H1 (cell line): ENCODE measurements at regions not wholly inside any gene's neighbourhood (a gene's known extent, or its start where the extent isn't known, plus 50 kb on each side); places are given as distances from the start of the nearest gene placed in this dataset.

Source experiments
- CTCF ChIA-PET: fragments of 300-600 bp; sonication (Branson Sonifier 250); formaldehyde crosslinking; loops from one replicate; lab custom pipeline; 2021; ENCODE audit not compliant: partially characterized antibody; lab: Charles Lee
- POLR2A ChIA-PET: fragments of 300-600 bp; sonication (Branson Sonifier 250); formaldehyde crosslinking; loops from one replicate; lab custom pipeline; 2021; ENCODE audit warnings: inconsistent platforms; ENCODE audit not compliant: partially characterized antibody; lab: Charles Lee
- DNase-seq, 2 experiments: peaks; one replicate each; pipeline versions ENCODE4 v3.0.0 to v3.0.0-alpha.2; 2010 to 2022; ENCODE audit warnings: low spot score in 2 of 2, low read depth in 1 of 2, mixed read lengths in 1 of 2
- FAIRE-seq: peaks from 2 replicates; lab custom pipeline; 2011; peaks lifted over from hg19 to GRCh38; lab: Jason Lieb, UNC
- H2AFZ ChIP-seq: 2 replicates; pipeline ENCODE4 v1.8.1; 2012; ENCODE audit warnings: low read length, inconsistent platforms
- H2AK5ac ChIP-seq: 2 replicates; pipeline ENCODE4 v1.6.1; 2013; ENCODE audit warnings: low read depth, low read length
- H2BK120ac ChIP-seq: replicated peaks from 2 replicates; pipeline ENCODE3; 2013; ENCODE audit warnings: low read depth, low read length, inconsistent platforms
- H2BK12ac ChIP-seq: 2 replicates; pipeline ENCODE4 v1.6.1; 2013; ENCODE audit warnings: low read depth, low read length
- H2BK15ac ChIP-seq: 2 replicates; pipeline ENCODE4 v1.6.1; 2013; ENCODE audit warnings: low read length
- H2BK20ac ChIP-seq: 2 replicates; pipeline ENCODE4 v1.6.1; 2013; ENCODE audit warnings: low read length
- H2BK5ac ChIP-seq: 2 replicates; pipeline ENCODE4 v1.6.1; 2013; ENCODE audit warnings: low read depth, low read length
- H3K14ac ChIP-seq: 2 replicates; pipeline ENCODE4 v1.6.1; 2013; ENCODE audit warnings: inconsistent platforms; ENCODE audit not compliant: insufficient read length
- H3K18ac ChIP-seq: 2 replicates; pipeline ENCODE4 v1.6.1; 2013; ENCODE audit warnings: low read length; ENCODE audit errors: extremely low read depth
- H3K23ac ChIP-seq: 2 replicates; pipeline ENCODE4 v1.6.1; 2013; ENCODE audit warnings: inconsistent platforms; ENCODE audit not compliant: insufficient read length
- H3K23me2 ChIP-seq: 2 replicates; pipeline ENCODE4 v1.6.1; 2013; ENCODE audit warnings: low read depth, low read length
- H3K27ac ChIP-seq: 2 replicates; pipeline ENCODE4 v1.6.1; 2011; ENCODE audit warnings: low read depth, low read length, inconsistent platforms
- H3K27me3 ChIP-seq, 4 experiments: replicated peaks in 1 of 4; 1 replicate in 1 of 4; 2 replicates in 3 of 4; pipeline versions ENCODE4 v1.6.1 to v1.8.1; 2011 to 2013; ENCODE audit warnings: low read length in 3 of 4, mild to moderate bottlenecking in 3 of 4, inconsistent platforms in 2 of 4, mixed read lengths in 2 of 4, moderate library complexity in 1 of 4; ENCODE audit not compliant: control insufficient read depth in 3 of 4, insufficient read depth in 3 of 4; ENCODE audit errors: extremely low read depth in 1 of 4
- H3K36me3 ChIP-seq, 4 experiments: 2 replicates each; pipeline versions ENCODE4 v1.6.1 to v1.8.1; 2011 to 2013; ENCODE audit warnings: mild to moderate bottlenecking in 4 of 4, low read length in 3 of 4, moderate library complexity in 2 of 4, control low read depth in 1 of 4, inconsistent platforms in 1 of 4; ENCODE audit not compliant: insufficient read depth in 4 of 4, control insufficient read depth in 2 of 4
- H3K4ac ChIP-seq: replicated peaks from 2 replicates; pipeline ENCODE3; 2013; ENCODE audit warnings: low read length, low read depth, mixed read lengths, inconsistent platforms; ENCODE audit not compliant: insufficient read length
- H3K4me1 ChIP-seq, 4 experiments: replicated peaks in 1 of 4; 1 replicate in 1 of 4; 2 replicates in 3 of 4; pipeline versions ENCODE4 v1.6.1 to v1.8.1; 2011 to 2013; ENCODE audit warnings: low read length in 3 of 4, inconsistent platforms in 2 of 4, mixed read lengths in 1 of 4; ENCODE audit not compliant: insufficient read depth in 4 of 4, control insufficient read depth in 3 of 4
- H3K4me2 ChIP-seq, 2 experiments: 2 replicates each; pipeline versions ENCODE4 v1.6.1 to v1.8.1; 2011 to 2013; ENCODE audit warnings: low read depth in 2 of 2, low read length in 2 of 2, control low read depth in 1 of 2, inconsistent platforms in 1 of 2, mild to moderate bottlenecking in 1 of 2; ENCODE audit not compliant: insufficient read depth in 1 of 2
- H3K4me3 ChIP-seq, 4 experiments: fragments of 200-600, 300-600 bp in 1 of 4; sonication (generic), shearing (Covaris generic), sonication (Bioruptor Twin) in 1 of 4; 2 replicates each; pipeline versions ENCODE4 v1.5.1 to v1.8.1; 2011 to 2016; ENCODE audit warnings: low read length in 4 of 4, low read depth in 3 of 4, control low read depth in 2 of 4, inconsistent platforms in 2 of 4, mild to moderate bottlenecking in 2 of 4, mixed read lengths in 1 of 4, moderate library complexity in 1 of 4; ENCODE audit not compliant: insufficient read depth in 2 of 4; ENCODE audit errors: extremely low read depth in 1 of 4
- H3K56ac ChIP-seq: replicated peaks from 2 replicates; pipeline ENCODE3; 2013; ENCODE audit warnings: low read depth, mild to moderate bottlenecking, mixed read lengths, low read length, inconsistent platforms; ENCODE audit not compliant: insufficient read length
- H3K79me1 ChIP-seq: 2 replicates; pipeline ENCODE4 v1.6.1; 2013; ENCODE audit warnings: low read depth, low read length, control low read depth
- H3K79me2 ChIP-seq, 2 experiments: 2 replicates each; pipeline versions ENCODE4 v1.6.1 to v1.8.1; 2012 to 2013; ENCODE audit warnings: low read length in 2 of 2, mild to moderate bottlenecking in 2 of 2, inconsistent platforms in 1 of 2; ENCODE audit not compliant: insufficient read depth in 2 of 2, control insufficient read depth in 1 of 2
- H3K9ac ChIP-seq, 4 experiments: replicated peaks in 1 of 4; 1 replicate in 1 of 4; 2 replicates in 3 of 4; pipeline versions ENCODE4 v1.6.1 to v1.8.1; 2011 to 2013; ENCODE audit warnings: low read depth in 3 of 4, low read length in 3 of 4, control low read depth in 2 of 4, mild to moderate bottlenecking in 2 of 4, moderate library complexity in 2 of 4, inconsistent platforms in 1 of 4; ENCODE audit errors: extremely low read depth in 1 of 4
- H3K9me3 ChIP-seq, 2 experiments: 2 replicates each; pipeline versions ENCODE4 v1.6.1 to v1.8.1; 2012 to 2013; ENCODE audit warnings: mild to moderate bottlenecking in 2 of 2, moderate library complexity in 2 of 2, control low read depth in 1 of 2, inconsistent platforms in 1 of 2, low read depth in 1 of 2, low read length in 1 of 2, mixed read lengths in 1 of 2; ENCODE audit not compliant: insufficient read depth in 2 of 2
- H4K20me1 ChIP-seq, 2 experiments: replicated peaks in 1 of 2; 2 replicates each; pipeline versions ENCODE3 to v1.8.1; 2011 to 2013; ENCODE audit warnings: inconsistent platforms in 2 of 2, low read length in 2 of 2, mild to moderate bottlenecking in 1 of 2; ENCODE audit not compliant: insufficient read depth in 2 of 2, control insufficient read depth in 1 of 2
- H4K5ac ChIP-seq: 2 replicates; pipeline ENCODE4 v1.6.1; 2013; ENCODE audit warnings: low read length, low read depth, mixed read lengths, inconsistent platforms; ENCODE audit not compliant: insufficient read length
- H4K8ac ChIP-seq: 2 replicates; pipeline ENCODE4 v1.8.0; 2013; ENCODE audit warnings: mild to moderate bottlenecking, moderate library complexity, low read length, inconsistent platforms; ENCODE audit not compliant: insufficient read depth; ENCODE audit errors: extremely low read depth
- H4K91ac ChIP-seq: replicated peaks from 2 replicates; pipeline ENCODE3; 2013; ENCODE audit warnings: low read length, mixed read lengths, inconsistent platforms; ENCODE audit not compliant: insufficient read length
- CHD2 ChIP-seq: IDR thresholded peaks from 2 replicates; pipeline ENCODE4 v1.6.1; 2012; ENCODE audit warnings: low read length, improper control_type of control experiment
- CTCF ChIP-seq, 3 experiments: IDR thresholded peaks; 1 replicate in 2 of 3; 2 replicates in 1 of 3; pipeline versions ENCODE4 v1.5.1 to v1.6.1; 2011; ENCODE audit warnings: low read length in 3 of 3, mild to moderate bottlenecking in 3 of 3, inconsistent platforms in 2 of 3, low read depth in 1 of 3, moderate library complexity in 1 of 3; ENCODE audit not compliant: insufficient read depth in 1 of 3; ENCODE audit errors: control extremely low read depth in 1 of 3
- EZH2 ChIP-seq: fragments of 200-600 bp; sonication (generic); IDR thresholded peaks from 2 replicates; pipeline ENCODE4 v1.7.1; 2012; ENCODE audit warnings: low read depth, mild to moderate bottlenecking, moderate library complexity, low read length, inconsistent platforms; ENCODE audit not compliant: severe bottlenecking
- GABPA ChIP-seq: IDR thresholded peaks from 2 replicates; pipeline ENCODE4 v1.6.1; 2011; ENCODE audit warnings: mild to moderate bottlenecking, low read length, moderate library complexity, borderline replicate concordance; ENCODE audit not compliant: insufficient read depth
- GTF2F1 ChIP-seq: IDR thresholded peaks from 2 replicates; pipeline ENCODE4 v1.6.1; 2012; ENCODE audit warnings: low read depth, low read length, improper control_type of control experiment, borderline replicate concordance
- MAFK ChIP-seq: IDR thresholded peaks from 2 replicates; pipeline ENCODE4 v1.6.1; 2012; ENCODE audit warnings: low read depth, mild to moderate bottlenecking, improper control_type of control experiment, low read length
- POU5F1 ChIP-seq: IDR thresholded peaks from 2 replicates; pipeline ENCODE4 v1.6.1; 2011; ENCODE audit warnings: low read depth, mild to moderate bottlenecking, low read length, moderate library complexity
- RAD21 ChIP-seq, 2 experiments: IDR thresholded peaks in 1 of 2; conservative IDR thresholded peaks in 1 of 2; 2 replicates each; pipeline ENCODE4 v1.6.1; 2011; ENCODE audit warnings: low read depth in 2 of 2, low read length in 2 of 2, improper control_type of control experiment in 1 of 2, inconsistent platforms in 1 of 2, mild to moderate bottlenecking in 1 of 2, moderate library complexity in 1 of 2
- RBBP5 ChIP-seq: IDR thresholded peaks from 2 replicates; pipeline ENCODE4 v1.7.1; 2012; ENCODE audit warnings: low read depth, mild to moderate bottlenecking, inconsistent platforms, low read length, moderate library complexity, borderline replicate concordance
- SP2 ChIP-seq: IDR thresholded peaks from 2 replicates; pipeline ENCODE4 v1.6.1; 2012; ENCODE audit warnings: mild to moderate bottlenecking, low read length, inconsistent platforms
- SP4 ChIP-seq: IDR thresholded peaks from 2 replicates; pipeline ENCODE4 v1.6.1; 2012; ENCODE audit warnings: low read length, inconsistent platforms
- TAF7 ChIP-seq: optimal IDR thresholded peaks from 2 replicates; pipeline ENCODE3; 2011; ENCODE audit warnings: low read depth, mild to moderate bottlenecking, inconsistent platforms, low read length, moderate library complexity, borderline replicate concordance
- TEAD4 ChIP-seq: IDR thresholded peaks from 2 replicates; pipeline ENCODE4 v1.6.1; 2012; ENCODE audit warnings: low read depth, low read length, inconsistent platforms, mixed read lengths
- WGBS, 2 experiments: shearing (Covaris generic) in 1 of 2; methylation state at CpG; one replicate each; pipeline versions ENCODE4 v1.1.6 to v1.1.7; 2013 to 2015; ENCODE audit warnings: low lambda C conversion rate in 2 of 2, mixed read lengths in 2 of 2, inconsistent platforms in 1 of 2, low coverage in 1 of 2, missing lambda C conversion rate in 1 of 2; ENCODE audit not compliant: insufficient replicate concordance in 2 of 2, insufficient coverage in 1 of 2, insufficient read length in 1 of 2; ENCODE audit errors: extremely low coverage in 1 of 2, missing lambda C conversion rate in 1 of 2; 5-methylcytosine and 5-hydroxymethylcytosine counted together

GRCh38 chr11:25775603-25776002 is 556.3 kb upstream of the ANO3 start:
- no peak overlapping the region for H4K5ac ChIP-seq
- H3K79me2 ChIP-seq: no peaks in the 10 kb centered on the region
- no peak overlapping the region for H2BK15ac ChIP-seq
- no peaks in the 10 kb centered on the region for H3K36me3 ChIP-seq
- no peak for FAIRE-seq
- no peaks in the 10 kb centered on the region for H3K79me1 ChIP-seq
- no peak overlapping the region for H2AFZ ChIP-seq
- CTCF ChIA-PET: no interaction called here
- no peak overlapping the region for H3K18ac ChIP-seq
- no peak overlapping the region for H3K4ac ChIP-seq
- no peak overlapping the region for H3K9ac ChIP-seq
- H4K91ac ChIP-seq: no peak overlapping the region
- H4K20me1 ChIP-seq: no peaks in the 10 kb centered on the region
- H2BK120ac ChIP-seq: no peak overlapping the region
- H3K4me1 ChIP-seq: no peaks in the 10 kb centered on the region
- WGBS, 2 experiments: 89% methylated on average over 1 of the region's 1 CpG; no CpG with 5 or more reads in 1 of the 2 experiments
- no peaks in the 10 kb centered on the region for H3K23me2 ChIP-seq
- no peak for DNase-seq
- no peak overlapping the region for H4K8ac ChIP-seq
- no peaks in the 10 kb centered on the region for H3K27me3 ChIP-seq
- no peak overlapping the region for H3K4me3 ChIP-seq
- no peak overlapping the region for H2BK12ac ChIP-seq
- H3K9me3 ChIP-seq: no peaks in the 10 kb centered on the region
- no peak overlapping the region for H3K14ac ChIP-seq
- H3K23ac ChIP-seq: no peak overlapping the region
- no peak overlapping the region for H2BK20ac ChIP-seq
- no peak overlapping the region for H3K27ac ChIP-seq
- POLR2A ChIA-PET: no interaction called here
- H3K56ac ChIP-seq: no peak overlapping the region
- no peak overlapping the region for H2BK5ac ChIP-seq
- no peak overlapping the region for H3K4me2 ChIP-seq
- H2AK5ac ChIP-seq: no peak overlapping the region
- TF ChIP-seq RBBP5 (no peak), GABPA (no peak), TAF7 (no peak), TEAD4 (no peak), SP2 (no peak), EZH2 (no peak), POU5F1 (no peak), GTF2F1 (no peak), RAD21 (IDR thresholded peaks at IDR 0.05 in 1 of 2, conservative IDR thresholded peaks at IDR 0.05 in 1 of 2; ENCODE audit: low read depth in 2 of 2, low read length in 2 of 2) (no peak), MAFK (no peak), SP4 (no peak), CHD2 (no peak), CTCF (IDR thresholded peaks at IDR 0.05; ENCODE audit: control extremely low read depth in 1 of 3, insufficient read depth in 1 of 3, low read depth in 1 of 3, low read length in 3 of 3) (no peak)
